ENCODE measurements at regions not wholly inside any gene's neighbourhood (a gene's known extent, or its start where the extent isn't known, plus 50 kb on each side); places are given as distances from the start of the nearest gene placed in this dataset.

DNA sequence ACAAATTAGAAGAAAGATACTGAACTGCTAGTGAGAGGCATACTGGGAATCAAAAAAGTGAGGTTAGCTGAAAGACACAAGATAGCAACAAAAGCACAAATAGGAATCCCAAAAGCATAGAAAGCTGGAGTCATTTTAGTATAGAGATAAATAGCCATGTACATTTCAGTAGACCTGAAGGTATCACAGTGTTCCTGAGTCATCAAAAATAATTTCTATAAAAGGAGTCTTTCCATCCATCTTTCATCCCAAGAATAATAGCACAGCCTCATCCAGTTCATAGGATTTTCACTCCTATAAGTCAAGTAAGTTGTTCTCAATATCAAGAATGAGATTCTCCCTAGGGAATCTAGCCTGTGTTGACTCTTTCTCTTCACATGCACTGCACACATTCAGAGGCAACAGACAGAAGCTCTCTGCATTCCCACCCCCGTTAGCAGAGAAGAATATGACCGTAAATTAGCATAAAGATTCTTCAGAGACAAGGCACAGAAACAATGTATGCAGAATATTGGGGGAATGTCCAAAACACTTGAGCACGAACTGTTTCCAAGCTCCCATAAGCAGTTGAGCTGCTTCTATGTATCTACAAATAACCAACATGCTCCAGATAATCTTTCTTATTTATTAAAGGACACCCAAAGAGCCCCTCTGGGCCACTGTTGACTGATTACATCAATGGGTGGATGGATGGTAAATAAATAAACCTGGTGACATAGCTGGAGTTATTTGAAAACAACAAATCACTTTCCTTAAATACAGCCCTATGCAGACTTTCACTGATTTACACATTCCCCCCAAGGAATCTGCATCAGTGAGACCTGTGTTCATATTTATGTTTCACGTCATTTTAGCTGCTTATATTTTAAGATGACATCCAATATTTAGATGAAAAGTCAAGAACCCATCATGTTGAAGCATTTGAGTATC is 174.5 kb upstream of the PKDCC start:
- DNase-seq, result no peak

DNA sequence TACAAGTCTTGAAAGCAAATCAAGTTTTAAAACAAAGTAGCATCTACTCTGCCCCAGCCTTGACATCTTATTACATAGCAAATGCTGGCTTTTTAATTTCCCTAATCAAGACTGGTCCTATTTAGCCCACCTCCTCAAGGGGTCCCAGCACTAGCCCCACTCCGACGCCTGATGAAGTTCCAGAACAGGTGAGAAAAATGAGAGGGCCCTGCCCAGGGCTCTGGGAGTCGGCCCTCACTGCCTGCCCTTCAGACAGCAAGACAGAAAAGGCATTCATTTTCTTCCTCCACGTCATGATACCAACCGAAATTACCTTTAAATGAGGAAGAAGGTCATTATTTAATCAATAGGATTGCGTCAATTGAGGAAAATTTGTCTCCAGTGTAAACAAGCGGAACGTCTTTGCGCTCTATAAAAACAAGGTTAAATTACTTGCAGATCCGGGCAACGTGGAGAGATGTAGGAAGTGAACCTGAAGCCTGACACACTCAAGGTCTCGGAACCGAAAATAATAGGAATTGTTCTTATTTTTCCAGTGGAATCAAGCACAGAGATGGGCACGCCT is 170.6 kb upstream of the PKDCC start:
- DNase-seq, result no peak

DNA sequence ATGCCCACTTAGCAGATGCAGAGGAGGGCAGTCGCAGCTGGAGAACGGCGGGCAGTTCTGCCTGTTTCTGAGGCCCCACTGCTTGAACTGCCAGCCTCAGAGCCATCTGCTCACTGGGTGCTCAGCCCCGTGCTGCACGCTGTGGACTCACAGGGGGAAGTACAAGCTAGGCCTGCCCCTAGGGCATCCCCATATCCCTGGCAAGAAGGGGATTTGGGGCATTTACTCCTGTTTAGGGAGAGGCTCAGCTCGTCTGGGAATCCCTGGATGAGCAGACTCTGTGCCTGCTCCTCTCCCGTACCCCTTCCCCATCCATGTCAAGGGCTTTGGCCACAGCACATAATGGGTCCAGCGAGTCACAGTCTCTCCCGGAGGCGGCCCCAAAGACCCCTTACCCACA is 169.8 kb upstream of the PKDCC start:
- no peak for DNase-seq

DNA sequence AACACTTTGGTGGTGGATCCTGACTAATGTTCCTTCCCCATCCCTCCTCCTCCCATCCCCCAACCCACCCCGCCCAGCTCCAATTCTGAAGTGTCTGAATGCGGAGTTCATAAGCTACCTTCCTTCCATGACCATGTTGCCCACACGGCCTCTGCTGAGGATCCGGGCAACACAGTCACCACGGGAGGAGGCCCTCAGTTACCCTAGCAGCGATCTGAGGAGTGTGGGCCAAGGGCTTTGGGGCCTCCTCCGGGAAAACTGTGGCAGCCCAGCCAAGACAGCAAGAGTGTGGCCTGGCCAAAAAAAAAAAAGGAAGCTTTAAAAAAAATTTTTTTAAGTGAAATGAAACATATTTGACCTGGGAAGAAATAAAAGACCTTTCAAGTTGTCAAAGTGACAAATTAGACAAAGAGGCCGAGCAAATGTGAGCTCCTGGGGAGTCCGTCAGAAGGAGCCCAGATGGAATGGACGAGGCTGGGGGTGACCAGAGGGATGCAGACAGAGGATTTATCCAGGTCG is 169.0 kb upstream of the PKDCC start:
- no peak for DNase-seq

DNA sequence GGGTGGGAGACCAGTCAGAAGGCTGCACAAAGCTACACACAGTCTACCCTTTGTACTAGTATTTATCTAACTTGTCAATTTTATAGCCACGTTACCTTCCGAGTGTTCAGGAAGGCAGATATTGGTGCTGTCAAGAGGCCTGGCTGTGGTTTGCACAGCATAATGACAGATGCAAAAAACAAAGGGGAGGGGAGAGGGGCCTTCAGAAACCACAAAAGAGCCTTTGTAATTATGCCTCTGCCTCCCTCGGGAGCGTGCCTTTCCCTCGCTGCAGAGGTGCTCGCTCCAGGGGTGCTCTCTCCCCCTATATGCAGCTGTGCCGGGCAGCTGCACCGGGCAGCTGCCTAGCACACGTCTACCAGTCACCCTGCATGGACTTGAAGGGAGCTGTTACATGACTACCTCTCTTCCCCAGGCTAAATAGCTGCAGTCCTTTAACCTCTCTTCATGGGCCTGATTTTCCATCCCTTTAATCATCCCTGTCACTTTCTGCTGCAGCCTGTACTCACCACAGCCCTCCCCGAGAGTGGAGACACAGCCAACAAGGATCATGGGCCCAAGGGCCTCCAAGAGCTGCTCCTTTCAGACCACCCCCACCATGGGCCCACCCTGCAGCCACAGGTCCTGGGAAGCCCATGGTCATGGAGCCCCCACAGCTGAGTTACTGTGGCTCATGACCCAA is 168.4 kb upstream of the PKDCC start:
- peak; percentile 82 for DNase-seq

DNA sequence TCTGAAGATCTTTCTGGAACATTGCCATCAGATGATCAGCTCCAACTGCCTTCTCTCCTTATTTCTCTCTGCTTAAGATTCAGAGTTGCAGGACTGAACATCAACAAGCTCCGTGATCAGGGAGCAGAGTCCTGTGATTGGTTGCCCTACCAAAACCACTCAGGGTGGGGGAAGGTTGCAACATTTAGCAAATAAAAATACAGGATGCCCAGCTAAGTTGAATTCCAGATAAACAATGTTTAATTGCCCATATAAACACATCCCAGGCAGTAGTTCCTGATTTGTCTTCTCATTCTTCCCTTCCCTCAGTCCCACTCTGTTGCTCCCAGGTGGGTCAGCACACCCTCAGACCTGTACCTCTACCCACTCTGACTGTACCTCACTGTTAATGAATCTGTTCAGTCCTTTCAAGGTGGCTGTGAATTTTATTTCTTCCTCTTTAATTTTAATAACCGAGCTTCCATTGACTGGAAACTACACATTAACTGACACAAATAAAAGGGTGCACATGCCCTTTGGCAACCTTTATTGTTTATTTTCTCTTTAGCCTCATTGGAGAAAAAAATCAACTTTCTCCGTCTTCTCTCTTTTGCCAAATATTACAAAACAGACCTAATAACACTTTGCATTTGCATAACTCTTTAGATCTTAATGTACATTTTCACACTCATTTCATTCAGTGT is 167.1 kb upstream of the PKDCC start:
- no peak for DNase-seq

DNA sequence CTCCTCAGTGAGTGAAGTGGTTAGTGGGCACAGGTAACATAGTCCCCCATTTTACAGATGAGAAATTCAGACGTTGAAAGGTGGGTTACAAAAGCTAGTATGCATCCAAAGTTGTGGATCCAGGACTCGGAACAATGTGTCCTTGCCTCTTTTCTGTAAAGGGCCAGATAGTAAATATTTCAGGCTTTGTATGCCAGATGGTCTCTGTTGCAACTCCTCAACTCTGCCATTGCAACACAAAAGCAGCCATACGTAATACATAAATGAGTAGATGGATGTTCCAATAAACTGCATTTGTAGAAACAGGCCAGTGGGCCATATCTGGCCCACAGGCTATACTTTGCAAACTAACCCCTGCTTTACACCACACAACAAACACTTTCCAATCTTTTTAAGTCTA is 166.6 kb upstream of the PKDCC start:
- no peak for DNase-seq

DNA sequence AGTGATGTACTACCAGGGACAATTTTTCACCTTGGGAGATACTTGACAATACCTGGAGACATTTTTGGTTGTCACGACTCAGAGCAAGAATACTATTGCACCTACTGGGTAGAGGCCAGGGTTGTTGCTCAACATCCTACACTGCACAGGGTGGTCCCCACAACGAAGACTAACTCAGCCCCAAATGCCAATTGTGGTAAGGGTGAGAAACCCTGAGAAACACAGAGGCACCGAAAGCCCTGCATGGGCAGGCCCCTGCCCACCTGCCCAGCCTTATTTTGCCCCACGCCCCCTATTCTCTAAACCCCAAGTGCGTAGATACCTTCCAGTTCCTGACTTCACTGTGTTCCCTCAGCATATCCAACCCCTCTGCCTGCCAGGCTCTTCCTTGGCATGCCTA is 163.1 kb upstream of the PKDCC start:
- DNase-seq, result no peak

DNA sequence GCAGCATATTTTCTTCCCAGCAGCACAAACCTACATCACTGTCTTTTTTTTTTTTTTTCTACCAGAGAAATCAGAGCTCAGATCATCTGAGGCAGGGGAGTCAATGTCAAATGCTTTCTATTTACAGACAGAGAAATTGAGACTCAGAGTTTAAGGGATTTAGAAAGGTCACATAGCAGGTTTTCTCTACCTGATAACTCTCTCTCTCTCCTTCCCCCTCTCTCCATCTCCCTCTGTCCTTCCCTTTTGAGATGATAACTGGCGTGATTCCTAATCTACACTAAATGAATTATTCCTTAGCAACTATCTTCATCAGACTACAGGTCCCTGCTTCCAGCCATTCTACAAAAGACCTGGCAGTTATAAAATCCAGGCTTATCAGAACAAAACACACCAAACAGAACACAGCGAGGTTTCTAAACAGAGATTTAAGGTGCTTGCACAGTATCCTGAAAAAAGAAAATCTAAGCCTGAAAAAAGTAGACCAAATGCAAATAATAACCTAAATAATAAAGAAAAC is 161.6 kb upstream of the PKDCC start:
- no peak for DNase-seq

DNA sequence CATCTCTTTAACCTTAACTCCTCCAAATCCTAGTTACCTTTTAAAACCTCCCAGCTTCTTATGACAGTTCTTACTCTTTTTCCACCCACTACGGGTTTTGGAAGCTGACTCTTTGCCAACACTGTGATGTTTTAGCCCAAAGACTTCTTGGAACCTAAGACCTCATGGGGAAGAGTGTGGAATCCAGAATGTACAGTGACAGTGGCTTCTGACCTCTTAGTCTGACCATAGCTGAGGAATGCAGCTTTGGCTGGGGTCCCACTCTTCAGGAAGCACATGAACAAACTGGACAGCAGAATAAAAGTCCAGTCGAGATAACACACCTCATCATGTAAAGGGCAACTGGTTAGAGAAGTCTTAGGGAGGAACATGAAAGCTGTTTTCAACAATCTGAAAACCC is 161.1 kb upstream of the PKDCC start:
- no peak for DNase-seq

DNA sequence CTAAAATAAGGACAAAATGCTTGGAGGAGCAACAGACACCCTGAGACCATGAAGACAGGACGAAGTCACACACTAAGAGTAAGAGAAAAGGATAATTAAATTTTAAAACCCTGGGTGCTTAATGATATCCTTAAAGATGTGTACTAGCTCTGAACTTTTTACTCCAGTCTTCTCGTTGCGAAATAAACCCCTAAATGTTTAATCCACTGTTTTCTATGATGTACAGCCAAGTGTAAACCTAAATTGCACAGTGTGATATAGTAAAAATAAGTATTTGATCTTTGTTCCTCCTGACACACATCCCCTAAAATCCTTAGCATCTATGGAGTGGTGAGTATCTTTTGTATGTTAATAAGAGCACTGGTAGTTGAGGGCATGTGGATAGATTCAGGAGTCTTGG is 157.5 kb upstream of the PKDCC start:
- DNase-seq, result no peak

DNA sequence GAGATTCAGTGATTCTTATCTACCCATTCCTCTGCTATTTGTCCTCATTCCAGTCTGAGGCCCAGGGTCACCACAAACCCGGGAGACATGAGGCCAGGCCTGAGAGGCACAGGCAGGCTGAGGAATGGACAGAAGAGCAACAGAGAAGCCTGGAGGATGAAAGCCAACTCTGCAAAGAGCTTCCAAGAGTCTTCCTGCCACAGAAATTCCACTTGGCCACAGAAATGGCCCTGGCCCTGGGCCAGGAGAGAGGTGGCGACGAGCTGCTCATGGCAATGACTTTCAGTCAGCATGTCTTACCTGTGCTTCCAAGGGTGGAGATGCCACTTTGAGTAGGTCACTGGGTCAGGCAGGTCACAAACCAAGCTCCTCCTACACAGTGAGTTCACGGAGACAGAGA is 155.3 kb upstream of the PKDCC start:
- DNase-seq, result no peak

DNA sequence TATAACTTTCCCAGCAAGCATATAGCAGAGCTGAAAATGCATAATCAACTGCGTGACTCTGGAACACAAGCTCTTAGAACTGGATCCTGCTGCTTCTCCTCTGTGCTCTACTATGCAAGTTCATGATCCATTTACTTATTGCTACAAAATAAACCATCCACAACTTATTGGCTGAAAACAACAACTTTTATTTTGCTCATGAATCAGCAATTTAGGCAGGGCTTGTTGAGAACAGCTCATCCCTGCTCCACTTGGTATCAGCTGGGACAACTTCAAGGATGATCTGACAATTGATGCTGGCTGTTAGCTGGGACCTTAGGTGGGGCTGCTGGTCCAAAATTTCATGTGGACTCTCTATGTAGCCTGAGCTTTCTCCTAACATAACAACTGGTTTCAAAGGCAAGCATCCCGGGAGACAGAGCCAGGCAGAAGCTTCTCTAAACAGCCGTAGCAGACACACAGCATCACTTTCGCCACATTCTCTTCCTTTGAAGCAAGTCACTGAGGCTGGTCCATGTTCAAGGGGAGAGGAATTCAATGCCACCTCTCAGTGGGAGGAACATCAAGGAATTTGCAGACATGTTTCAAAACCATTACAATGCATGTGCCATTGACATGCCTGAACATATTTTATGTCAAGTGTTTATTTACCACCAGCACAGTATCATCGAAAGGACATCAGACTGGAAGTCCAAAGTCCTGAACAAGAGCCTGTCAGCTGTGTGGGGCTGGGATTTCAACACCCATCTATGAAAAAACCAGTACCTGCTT is 153.1 kb upstream of the PKDCC start:
- no peak for DNase-seq

DNA sequence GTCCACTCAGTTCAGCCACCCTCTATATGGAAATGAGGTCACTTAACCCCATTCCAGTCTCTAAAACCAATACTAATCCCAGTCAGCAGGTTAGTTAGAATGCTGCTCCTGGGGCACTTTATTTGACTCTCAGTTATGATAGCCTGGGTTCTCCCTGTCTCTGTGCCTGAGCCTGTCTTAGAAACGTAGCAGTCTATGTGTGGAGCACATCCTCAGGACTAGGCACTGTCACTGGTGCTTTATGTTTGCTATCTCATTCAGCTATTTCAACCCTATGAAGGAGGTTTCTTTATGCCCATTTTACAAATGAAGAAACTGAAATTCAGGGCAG is 152.5 kb upstream of the PKDCC start:
- no peak for DNase-seq

DNA sequence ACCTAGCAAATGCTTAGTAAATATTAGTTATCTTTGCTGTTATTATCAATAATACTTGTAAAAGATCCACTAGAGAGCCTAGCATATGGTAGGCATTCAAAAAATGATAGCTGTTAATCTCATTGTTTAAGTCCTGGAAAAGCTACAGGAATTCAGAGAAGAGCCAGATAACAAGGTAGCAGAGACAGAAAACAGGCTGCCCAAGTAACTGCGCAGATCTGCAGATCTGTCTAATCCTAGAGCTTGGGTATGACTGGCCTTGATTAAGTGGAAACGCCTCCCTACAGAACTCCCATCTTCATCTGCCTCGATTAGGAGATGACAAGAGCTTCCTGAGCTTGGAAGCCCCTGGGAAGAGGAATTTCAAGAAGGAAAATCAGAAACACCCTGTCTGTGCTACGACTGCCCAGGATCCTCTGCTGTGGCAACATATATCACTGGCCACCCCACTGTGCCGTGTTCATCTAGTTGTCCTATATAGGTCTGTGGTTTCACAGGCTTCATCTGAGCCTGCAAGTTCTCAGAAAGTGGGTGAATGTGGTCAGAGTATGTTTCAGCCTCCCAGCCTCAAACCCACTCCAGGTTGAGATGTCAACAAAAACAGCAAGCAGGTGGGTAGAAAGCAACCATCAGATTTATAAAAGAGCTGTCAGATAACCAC is 151.5 kb upstream of the PKDCC start:
- no peak for DNase-seq

DNA sequence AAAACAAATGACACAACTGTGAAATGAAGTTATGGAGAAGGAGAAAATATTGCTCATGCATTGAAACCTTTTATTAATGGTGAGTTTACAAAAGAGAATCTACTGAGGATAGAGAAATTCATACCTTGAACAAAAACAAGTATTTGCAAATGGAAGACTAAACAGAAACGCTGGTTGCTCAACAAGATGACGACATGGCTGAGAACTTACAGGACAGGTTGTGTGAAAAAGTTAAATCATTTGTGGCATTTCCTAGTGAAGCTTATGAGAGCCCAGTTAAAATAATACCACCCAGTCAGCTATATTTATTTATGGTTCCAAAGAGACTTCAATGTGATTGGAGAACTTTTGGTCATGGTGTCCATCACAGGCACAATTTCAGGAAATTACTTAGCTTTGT is 148.6 kb upstream of the PKDCC start:
- no peak for DNase-seq

DNA sequence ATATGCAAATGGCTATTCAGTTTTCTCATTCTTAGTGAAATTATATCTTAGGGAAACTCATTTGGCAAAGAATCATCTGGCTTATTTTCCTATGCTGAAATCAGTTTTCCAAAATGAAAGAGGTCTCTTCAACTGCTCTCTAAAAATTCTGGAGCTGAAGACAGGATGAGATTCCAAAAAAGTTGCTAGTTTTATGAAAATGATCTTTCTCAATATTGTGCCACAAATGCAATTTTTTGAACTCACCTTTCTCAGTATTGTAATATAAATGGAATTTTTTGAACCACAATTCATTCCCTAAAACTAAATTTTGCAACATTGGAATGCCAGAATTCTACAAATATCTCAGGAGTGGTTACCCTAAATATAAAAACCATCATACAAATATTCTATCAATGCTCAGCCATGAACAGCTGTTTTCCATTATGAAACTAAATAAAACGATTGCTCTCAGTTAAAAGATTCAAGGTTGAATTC is 147.7 kb upstream of the PKDCC start:
- no peak for DNase-seq

DNA sequence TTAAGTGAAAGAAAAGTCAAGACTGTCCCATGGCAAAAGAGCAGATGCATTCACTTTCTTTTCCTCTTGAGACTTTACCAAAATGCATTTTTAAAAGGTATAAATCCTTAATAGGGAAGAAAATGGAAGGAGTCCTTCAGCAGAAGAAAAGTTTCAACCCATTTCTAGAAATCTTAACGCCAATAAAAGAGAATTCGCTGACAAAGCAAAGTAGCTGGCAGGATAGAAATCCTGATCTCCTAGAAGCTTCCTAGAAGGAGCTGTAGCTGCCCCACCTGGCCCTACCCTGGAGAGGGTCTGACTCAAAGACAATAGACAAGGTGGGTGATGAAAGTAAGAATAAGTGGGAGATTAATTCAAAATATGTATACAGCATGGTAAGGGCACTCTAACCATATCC is 144.9 kb upstream of the PKDCC start:
- no peak for DNase-seq

DNA sequence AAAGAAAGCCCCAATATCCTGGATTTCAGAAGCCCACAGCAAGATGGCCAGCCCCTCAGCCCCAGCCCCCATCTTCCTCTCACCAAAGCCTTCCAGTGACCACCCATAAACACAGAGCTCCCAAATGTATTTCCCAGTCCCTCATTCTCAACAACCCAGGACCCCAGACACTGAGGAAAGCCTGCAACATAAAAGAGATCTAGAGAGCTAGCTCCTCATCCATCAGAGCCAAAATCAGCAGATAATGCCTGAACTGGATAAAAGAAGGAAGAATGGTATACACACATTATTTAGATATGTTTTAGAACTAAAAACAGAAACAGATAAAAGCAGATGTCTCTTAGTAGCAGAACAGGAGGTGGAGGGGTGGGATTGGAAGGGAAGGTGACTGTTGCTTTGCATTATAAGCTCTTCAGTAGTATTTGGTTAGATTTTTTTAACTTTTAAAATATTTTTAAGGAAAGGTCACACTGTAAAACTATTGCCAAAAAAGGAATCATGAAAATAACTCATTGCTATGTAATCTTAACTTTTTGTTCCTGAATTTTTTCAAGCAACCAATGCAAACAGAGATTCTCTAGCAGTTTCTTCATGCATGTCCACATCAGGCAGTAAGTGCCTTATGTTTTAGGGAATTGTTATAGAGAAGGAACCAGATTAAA is 144.2 kb upstream of the PKDCC start:
- no peak for DNase-seq

DNA sequence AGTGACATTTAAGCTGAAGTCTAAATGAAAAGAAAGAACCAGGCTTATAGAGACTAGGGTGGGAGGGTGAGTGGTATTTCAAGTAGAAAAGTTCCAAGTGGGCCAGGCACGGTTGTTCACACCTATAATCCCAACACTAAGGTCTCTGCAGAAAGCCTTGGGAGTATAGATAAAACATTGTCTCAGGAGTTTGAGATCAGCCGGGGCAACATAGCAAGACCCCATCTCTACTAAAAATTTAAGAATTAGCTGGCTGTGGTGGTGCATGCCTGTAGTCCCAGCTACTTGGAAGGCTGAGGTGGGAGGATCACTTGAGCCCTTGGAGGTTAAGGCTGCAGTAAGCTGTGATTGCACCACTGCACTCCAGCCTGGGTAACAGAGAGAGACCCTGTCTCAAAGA is 143.4 kb upstream of the PKDCC start:
- no peak for DNase-seq
